T-cell (primary cell): ENCODE measurements at regions not wholly inside any gene's neighbourhood (a gene's known extent, or its start where the extent isn't known, plus 50 kb on each side); places are given as distances from the start of the nearest gene placed in this dataset.

Experiments
- ATAC-seq, 4 experiments: fragments of 200-7000 bp in 3 of 4; fragments of 150-1000 bp in 1 of 4; cut with Tn5 transposase; replicated peaks in 1 of 4; 1 replicate in 3 of 4; 2 replicates in 1 of 4; pipeline ENCODE4 v1.10.0; 2021; ENCODE audit warnings: moderate library complexity in 3 of 4, mild to moderate bottlenecking in 2 of 4, moderate number of reproducible peaks in 1 of 4
- CTCF ChIA-PET, 2 donors: fragments of 300-600 bp; sonication (Branson Sonifier 250); formaldehyde crosslinking; loops; one replicate each; lab custom pipeline; 2022; ENCODE audit warnings: antibody characterized with exemption in 2 of 2; lab: Charles Lee
- POLR2A ChIA-PET, 2 donors: fragments of 300-600 bp; sonication (Branson Sonifier 250); formaldehyde crosslinking; loops; one replicate each; lab custom pipeline; 2022; ENCODE audit warnings: antibody characterized with exemption in 2 of 2; lab: Charles Lee
- DNase-seq, 35 experiments: peaks; one replicate each; pipeline versions ENCODE4 v3.0.0 to v3.0.0-alpha.2; 2013 to 2023
- H3K27ac ChIP-seq: one replicate; pipeline ENCODE4 v1.5.1; 2013; ENCODE audit warnings: low read length
- H3K27me3 ChIP-seq, 2 experiments: replicated peaks in 1 of 2; 1 replicate in 1 of 2; 2 replicates in 1 of 2; pipeline versions ENCODE4 v1.6.1 to v1.7.0; 2013; ENCODE audit warnings: low read length in 1 of 2, mixed read lengths in 1 of 2; ENCODE audit not compliant: control insufficient read depth in 2 of 2, insufficient read depth in 2 of 2; ENCODE audit errors: extremely low read depth in 1 of 2
- H3K36me3 ChIP-seq, 2 donors: 1 replicate in 1 of 2; 2 replicates in 1 of 2; pipeline versions ENCODE4 v1.6.1 to v1.7.0; 2013; ENCODE audit warnings: low read length in 1 of 2; ENCODE audit not compliant: control insufficient read depth in 2 of 2, insufficient read depth in 1 of 2; ENCODE audit errors: extremely low read depth in 1 of 2
- H3K4me1 ChIP-seq, 2 experiments: 1 replicate in 1 of 2; 2 replicates in 1 of 2; pipeline versions ENCODE4 v1.6.1 to v1.7.0; 2013; ENCODE audit warnings: low read length in 2 of 2, mixed read lengths in 1 of 2; ENCODE audit not compliant: insufficient read depth in 2 of 2, control insufficient read depth in 1 of 2; ENCODE audit errors: extremely low read depth in 1 of 2
- H3K4me3 ChIP-seq, 2 donors: 1 replicate in 1 of 2; 2 replicates in 1 of 2; pipeline versions ENCODE4 v1.5.1 to v1.7.0; 2013; ENCODE audit warnings: mild to moderate bottlenecking in 2 of 2, low read length in 1 of 2, moderate library complexity in 1 of 2; ENCODE audit not compliant: control insufficient read depth in 1 of 2; ENCODE audit errors: extremely low read depth in 1 of 2
- H3K9me3 ChIP-seq: 2 replicates; pipeline ENCODE4 v1.7.0; 2013
- H3K27ac Mint-ChIP-seq, 2 donors: one replicate each; pipeline ENCODE4 v1.8.0; 2020 to 2021; ENCODE audit warnings: mild to moderate bottlenecking in 2 of 2, mixed read lengths in 2 of 2
- H3K27me3 Mint-ChIP-seq, 2 donors: one replicate each; pipeline ENCODE4 v1.8.0; 2021 to 2022; ENCODE audit warnings: mixed read lengths in 2 of 2
- H3K36me3 Mint-ChIP-seq: one replicate; pipeline ENCODE4 v1.8.0; 2021; ENCODE audit warnings: mixed read lengths
- H3K4me1 Mint-ChIP-seq, 3 donors: one replicate each; pipeline ENCODE4 v1.8.0; 2020 to 2022; ENCODE audit warnings: mixed read lengths in 3 of 3, mild to moderate bottlenecking in 1 of 3
- H3K4me3 Mint-ChIP-seq, 3 donors: one replicate each; pipeline ENCODE4 v1.8.0; 2020 to 2022; ENCODE audit warnings: mild to moderate bottlenecking in 3 of 3, mixed read lengths in 3 of 3, moderate library complexity in 3 of 3
- H3K9me3 Mint-ChIP-seq, 3 donors: one replicate each; pipeline ENCODE4 v1.8.0; 2020 to 2022; ENCODE audit warnings: mixed read lengths in 3 of 3
- WGBS: methylation state at CpG from one replicate; pipeline ENCODE4 v1.1.5; 2013; ENCODE audit warnings: missing lambda C conversion rate; ENCODE audit not compliant: insufficient coverage; 5-methylcytosine and 5-hydroxymethylcytosine counted together

DNA sequence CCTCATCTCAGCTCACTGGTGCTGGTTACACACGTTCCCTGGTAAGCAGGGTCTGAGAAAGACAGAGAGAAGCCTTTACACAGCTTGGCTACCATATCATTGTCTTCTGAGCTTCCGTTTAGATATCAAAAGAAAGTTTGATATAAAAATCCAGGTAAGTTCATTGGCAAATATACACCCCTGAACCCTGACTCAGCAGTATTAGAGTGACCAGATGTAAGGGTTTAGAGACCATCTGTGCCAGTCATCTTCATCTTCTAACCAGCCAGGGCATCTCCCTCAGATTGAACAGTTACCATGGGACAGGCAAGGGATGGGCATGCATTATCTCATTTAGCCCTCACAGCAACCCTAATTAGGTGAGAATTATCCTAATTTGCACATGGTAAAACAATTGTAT lies 232.1 kb downstream of the MED10 start:
- peaks cover 12 to 17% of the 10 kb centered on the region in 2 donors for H3K27me3 Mint-ChIP-seq
- H3K4me3 Mint-ChIP-seq: no peak overlapping the region
- POLR2A ChIA-PET: no interaction called here
- H3K36me3 Mint-ChIP-seq: no peaks in the 10 kb centered on the region
- ATAC-seq (no peak), DNase-seq (no peak)
- H3K27ac Mint-ChIP-seq: no peak overlapping the region
- Histone ChIP-seq H3K27me3 (peaks cover 0 to 5% of the 10 kb centered on the region in 2 experiments), H3K36me3 (no peaks in the 10 kb centered on the region), H3K4me1 (no peaks in the 10 kb centered on the region), H3K4me3 (no peak overlapping the region), H3K9me3 (no peaks in the 10 kb centered on the region), H3K27ac (no peak overlapping the region)
- CTCF ChIA-PET: no interaction called here
- no peaks in the 10 kb centered on the region for H3K9me3 Mint-ChIP-seq
- WGBS: no CpG with 5 or more reads among the region's 2 CpGs
- H3K4me1 Mint-ChIP-seq: no peaks in the 10 kb centered on the region

DNA sequence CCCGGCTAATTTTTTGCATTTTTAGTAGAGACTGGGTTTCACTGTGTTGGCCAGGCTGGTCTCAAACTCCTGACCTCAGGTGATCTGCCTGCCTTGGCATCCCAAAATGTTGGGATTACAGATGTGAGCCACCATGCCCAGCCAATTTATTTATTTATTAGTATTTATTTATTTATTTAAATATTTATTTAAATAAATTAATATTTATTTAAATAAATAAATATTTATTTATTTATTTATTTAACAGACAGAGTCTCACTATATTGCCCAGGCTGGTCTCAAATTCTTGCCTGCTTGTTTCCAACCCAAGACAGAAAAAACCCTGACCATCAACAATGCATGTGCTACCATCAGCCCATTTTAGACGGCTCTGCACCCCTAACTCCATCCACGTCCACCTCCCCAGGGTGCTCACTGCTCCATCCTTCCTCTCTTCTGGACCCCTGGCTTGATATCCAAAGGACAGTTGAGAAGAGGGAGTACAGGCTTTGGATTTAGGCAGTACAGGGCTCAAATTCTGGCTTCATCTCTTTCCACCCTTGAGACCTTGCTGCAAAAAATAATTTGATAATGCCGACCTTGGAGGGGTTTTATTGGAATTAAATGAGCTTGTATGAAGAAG lies 232.6 kb downstream of the MED10 start:
- ChIA-PET CTCF (no interaction called here), POLR2A (no interaction called here)
- H3K36me3 ChIP-seq: no peaks in the 10 kb centered on the region
- H3K9me3 ChIP-seq: no peaks in the 10 kb centered on the region
- no peak overlapping the region for H3K4me3 ChIP-seq
- H3K4me1 Mint-ChIP-seq: no peaks in the 10 kb centered on the region
- no peaks in the 10 kb centered on the region for H3K36me3 Mint-ChIP-seq
- no peak for DNase-seq
- H3K27me3 ChIP-seq: peaks cover 0 to 5% of the 10 kb centered on the region in 2 experiments
- 100% methylated on average over 2 of the region's 4 CpGs for WGBS
- H3K27ac ChIP-seq: no peak overlapping the region
- peaks cover 12 to 17% of the 10 kb centered on the region in 2 donors for H3K27me3 Mint-ChIP-seq
- H3K4me3 Mint-ChIP-seq: no peak overlapping the region
- no peak for ATAC-seq
- H3K27ac Mint-ChIP-seq: no peak overlapping the region
- H3K9me3 Mint-ChIP-seq: no peaks in the 10 kb centered on the region
- H3K4me1 ChIP-seq: no peaks in the 10 kb centered on the region

DNA sequence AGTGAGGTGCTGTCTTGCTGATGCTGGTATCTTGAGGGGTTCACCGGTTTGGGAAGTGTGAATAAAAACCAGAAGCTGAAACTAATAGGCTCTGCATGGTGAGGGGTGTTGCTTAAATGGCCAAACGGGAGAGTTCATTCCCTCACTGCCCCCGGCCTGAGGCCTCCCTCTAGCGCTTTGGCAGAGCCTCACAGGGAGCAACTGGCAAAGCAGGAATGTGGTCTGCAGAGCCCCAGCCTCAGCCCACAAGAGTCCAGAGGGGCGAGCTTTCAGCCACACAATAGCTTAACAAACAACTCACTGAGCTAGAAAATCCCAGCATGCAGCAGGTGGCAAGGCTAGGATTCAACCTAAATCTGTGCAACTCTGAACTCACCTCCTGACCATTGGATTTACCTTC lies 234.8 kb downstream of the MED10 start:
- Histone ChIP-seq H3K4me3 (no peak overlapping the region), H3K36me3 (no peaks in the 10 kb centered on the region), H3K4me1 (no peaks in the 10 kb centered on the region), H3K27me3 (peaks cover 0 to 5% of the 10 kb centered on the region in 2 experiments), H3K9me3 (no peaks in the 10 kb centered on the region), H3K27ac (no peak overlapping the region)
- no peak overlapping the region for H3K27ac Mint-ChIP-seq
- DNase-seq: no peak
- H3K4me1 Mint-ChIP-seq: no peaks in the 10 kb centered on the region
- H3K4me3 Mint-ChIP-seq: no peak overlapping the region
- ATAC-seq: no peak
- CTCF ChIA-PET: no interaction called here
- H3K27me3 Mint-ChIP-seq: peaks cover 16 to 17% of the 10 kb centered on the region in 2 donors
- no peaks in the 10 kb centered on the region for H3K9me3 Mint-ChIP-seq
- WGBS: 42% methylated on average over 3 of the region's 5 CpGs
- POLR2A ChIA-PET: no interaction called here
- H3K36me3 Mint-ChIP-seq: no peaks in the 10 kb centered on the region

DNA sequence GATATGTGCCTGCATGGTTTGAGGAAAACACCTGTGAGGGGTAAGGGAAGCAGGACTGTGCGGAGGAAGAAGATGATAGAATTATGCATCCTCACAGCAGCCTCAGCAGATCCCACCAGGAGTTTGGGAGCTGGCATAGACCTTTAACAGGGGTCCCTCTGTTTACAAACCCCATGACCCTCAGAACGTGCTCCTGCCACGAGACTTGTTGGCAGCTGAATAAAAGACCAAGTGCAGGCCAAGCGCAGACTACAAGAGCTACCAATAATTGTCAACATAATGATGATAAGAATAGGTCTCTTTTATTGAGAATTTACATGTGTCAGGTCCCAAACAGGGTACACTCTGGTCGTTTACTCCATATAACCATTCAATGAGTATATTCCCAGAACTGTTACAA lies 236.0 kb downstream of the MED10 start:
- no peak for ATAC-seq
- POLR2A ChIA-PET: no interaction called here
- Mint-ChIP-seq H3K27ac (no peak overlapping the region), H3K9me3 (no peaks in the 10 kb centered on the region), H3K4me3 (no peak overlapping the region), H3K36me3 (no peaks in the 10 kb centered on the region), H3K27me3 (peaks cover 16 to 17% of the 10 kb centered on the region in 2 donors), H3K4me1 (no peaks in the 10 kb centered on the region)
- Histone ChIP-seq H3K27me3 (peaks cover 0 to 2% of the 10 kb centered on the region in 2 experiments), H3K4me3 (no peak overlapping the region), H3K4me1 (no peaks in the 10 kb centered on the region), H3K36me3 (no peaks in the 10 kb centered on the region), H3K9me3 (no peaks in the 10 kb centered on the region), H3K27ac (no peak overlapping the region)
- WGBS: no CpG with 5 or more reads among the region's 5 CpGs
- CTCF ChIA-PET: no interaction called here
- no peak for DNase-seq

DNA sequence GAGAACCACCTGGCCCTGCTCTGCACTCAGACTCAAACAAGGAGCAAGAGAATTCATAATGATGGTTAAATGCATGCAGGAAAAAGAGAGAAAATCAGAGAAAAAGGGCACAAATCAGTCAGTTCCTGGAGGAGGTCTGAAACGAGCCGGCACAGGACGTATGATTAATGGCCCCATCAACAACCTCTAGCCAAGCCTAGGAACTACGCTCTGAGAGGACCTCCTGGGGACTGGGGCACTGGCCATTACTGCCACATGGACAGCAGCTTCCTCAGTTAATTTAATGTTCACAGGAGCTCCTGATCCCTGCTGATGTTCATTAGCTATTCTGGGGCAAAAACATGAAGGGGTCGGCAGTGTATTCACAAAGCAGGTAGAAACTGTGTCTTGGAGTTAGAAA lies 238.1 kb downstream of the MED10 start:
- no peaks in the 10 kb centered on the region for H3K4me1 ChIP-seq
- no peak overlapping the region for H3K4me3 ChIP-seq
- H3K9me3 ChIP-seq: no peaks in the 10 kb centered on the region
- CTCF ChIA-PET: no interaction called here
- Mint-ChIP-seq H3K4me1 (no peaks in the 10 kb centered on the region), H3K4me3 (no peak overlapping the region), H3K36me3 (no peaks in the 10 kb centered on the region), H3K27me3 (peaks cover 8 to 13% of the 10 kb centered on the region in 2 donors), H3K27ac (no peak overlapping the region), H3K9me3 (no peaks in the 10 kb centered on the region)
- POLR2A ChIA-PET: no interaction called here
- DNase-seq (no peak), ATAC-seq (no peak)
- H3K27ac ChIP-seq: no peak overlapping the region
- WGBS: 58% methylated on average over 2 of the region's 5 CpGs
- H3K27me3 ChIP-seq: peaks cover 0 to 1% of the 10 kb centered on the region in 2 experiments
- no peaks in the 10 kb centered on the region for H3K36me3 ChIP-seq

DNA sequence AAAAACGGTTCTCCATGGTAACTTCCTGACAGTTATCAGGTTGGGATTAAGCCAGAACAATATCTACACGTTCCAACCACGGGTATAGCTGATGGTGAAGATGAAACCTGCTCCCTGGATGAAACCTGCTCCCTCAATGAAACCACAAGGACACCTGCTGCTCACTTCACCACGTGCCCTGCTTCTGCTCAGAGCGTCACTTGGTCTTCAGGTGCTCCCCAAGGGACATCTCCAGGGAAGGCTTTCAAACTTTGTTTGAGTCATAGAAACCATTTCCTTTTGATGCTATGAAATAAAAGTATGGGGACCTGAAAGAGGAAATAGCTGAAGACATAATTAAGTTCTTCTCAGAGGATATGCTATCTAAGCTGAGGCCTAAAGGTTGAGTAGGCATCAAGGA lies 242.4 kb downstream of the MED10 start:
- Mint-ChIP-seq H3K27me3 (peaks cover 7% of the 10 kb centered on the region in 2 donors), H3K4me1 (no peaks in the 10 kb centered on the region), H3K27ac (no peak overlapping the region), H3K4me3 (no peak overlapping the region), H3K9me3 (no peaks in the 10 kb centered on the region), H3K36me3 (no peaks in the 10 kb centered on the region)
- Histone ChIP-seq H3K36me3 (no peaks in the 10 kb centered on the region), H3K27ac (no peak overlapping the region), H3K4me1 (no peaks in the 10 kb centered on the region), H3K9me3 (no peaks in the 10 kb centered on the region), H3K27me3 (peaks cover 0 to 10% of the 10 kb centered on the region in 2 experiments), H3K4me3 (no peak overlapping the region)
- ChIA-PET CTCF (no interaction called here), POLR2A (no interaction called here)
- WGBS: 50% methylated on average over 2 of the region's 5 CpGs
- DNase-seq (no peak), ATAC-seq (no peak)

DNA sequence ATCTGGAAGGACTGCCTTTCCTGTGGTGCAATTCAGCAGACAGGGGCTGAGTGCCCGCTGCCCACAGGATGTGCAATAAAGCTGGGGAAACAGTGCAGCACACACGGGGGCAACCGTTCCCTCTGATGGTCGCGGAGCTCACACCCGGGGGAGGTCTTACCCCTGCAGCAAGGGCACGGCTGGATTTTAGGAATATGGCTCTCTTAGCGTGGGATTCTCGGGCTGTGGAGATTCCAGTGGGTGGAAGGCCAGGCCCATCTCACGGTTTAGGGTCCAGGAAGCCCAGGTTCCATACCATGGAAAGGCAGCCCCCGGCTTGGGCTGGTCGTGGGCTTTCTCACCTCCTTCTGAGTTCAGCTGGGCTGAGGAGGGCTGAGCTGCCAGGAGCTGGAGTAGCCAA lies 244.1 kb downstream of the MED10 start:
- WGBS: 68% methylated on average over 12 of the region's 12 CpGs
- DNase-seq (no peak), ATAC-seq (no peak)
- H3K36me3 Mint-ChIP-seq: no peaks in the 10 kb centered on the region
- no peak overlapping the region for H3K27ac Mint-ChIP-seq
- Histone ChIP-seq H3K4me3 (no peak overlapping the region), H3K4me1 (no peaks in the 10 kb centered on the region), H3K27ac (no peak overlapping the region), H3K27me3 (peaks cover 0 to 10% of the 10 kb centered on the region in 2 experiments), H3K36me3 (no peaks in the 10 kb centered on the region), H3K9me3 (no peaks in the 10 kb centered on the region)
- no peak overlapping the region for H3K4me3 Mint-ChIP-seq
- peaks cover 0 to 2% of the 10 kb centered on the region in 2 donors for H3K27me3 Mint-ChIP-seq
- ChIA-PET CTCF (no interaction called here), POLR2A (no interaction called here)
- no peaks in the 10 kb centered on the region for H3K9me3 Mint-ChIP-seq
- H3K4me1 Mint-ChIP-seq: no peaks in the 10 kb centered on the region
